ENCODE measurements at regions not wholly inside any gene's neighbourhood (a gene's known extent, or its start where the extent isn't known, plus 50 kb on each side); places are given as distances from the start of the nearest gene placed in this dataset.

- no peaks in the 10 kb centered on the region for H3K27me3 ChIP-seq (ENCODE audit: insufficient read depth, poor library complexity, severe bottlenecking)
- no peaks in the 10 kb centered on the region for H3K4me1 ChIP-seq (ENCODE audit: insufficient read depth, poor library complexity, severe bottlenecking)
- no peak for ATAC-seq (ENCODE audit: low read depth)
- TF ChIP-seq CTCF (IDR thresholded peaks at IDR 0.05; ENCODE audit: poor library complexity, severe bottlenecking): no peak
- no peaks in the 10 kb centered on the region for H3K9me3 ChIP-seq (ENCODE audit: severe bottlenecking)
- no peak for DNase-seq (ENCODE audit: low spot score)
- no peak overlapping the region for H3K4me3 ChIP-seq (ENCODE audit: severe bottlenecking)
- no peak overlapping the region for H3K27ac ChIP-seq (ENCODE audit: poor library complexity, severe bottlenecking)
- no peaks in the 10 kb centered on the region for H3K36me3 ChIP-seq (ENCODE audit: low read depth)
Observed at GRCh38 chr2:147714582-147714981, 130.2 kb upstream of the ACVR2A start.

GRCh38 chr2:147713349-147713748 is 131.5 kb upstream of the ACVR2A start:
- Histone ChIP-seq H3K36me3 (ENCODE audit: low read depth) (no peaks in the 10 kb centered on the region), H3K27me3 (ENCODE audit: insufficient read depth, poor library complexity, severe bottlenecking) (no peaks in the 10 kb centered on the region), H3K4me1 (ENCODE audit: insufficient read depth, poor library complexity, severe bottlenecking) (no peaks in the 10 kb centered on the region), H3K4me3 (ENCODE audit: severe bottlenecking) (no peak overlapping the region), H3K9me3 (ENCODE audit: severe bottlenecking) (no peaks in the 10 kb centered on the region), H3K27ac (ENCODE audit: poor library complexity, severe bottlenecking) (no peak overlapping the region)
- no peak for ATAC-seq (ENCODE audit: low read depth)
- TF ChIP-seq CTCF (IDR thresholded peaks at IDR 0.05; ENCODE audit: poor library complexity, severe bottlenecking): no peak
- DNase-seq (ENCODE audit: low spot score): no peak

- TF ChIP-seq CTCF (IDR thresholded peaks at IDR 0.05; ENCODE audit: poor library complexity, severe bottlenecking): no peak
- no peak overlapping the region for H3K4me3 ChIP-seq (ENCODE audit: severe bottlenecking)
- DNase-seq (ENCODE audit: low spot score): no peak
- H3K4me1 ChIP-seq (ENCODE audit: insufficient read depth, poor library complexity, severe bottlenecking): no peaks in the 10 kb centered on the region
- no peak for ATAC-seq (ENCODE audit: low read depth)
- H3K36me3 ChIP-seq (ENCODE audit: low read depth): no peaks in the 10 kb centered on the region
- no peak overlapping the region for H3K27ac ChIP-seq (ENCODE audit: poor library complexity, severe bottlenecking)
- no peaks in the 10 kb centered on the region for H3K27me3 ChIP-seq (ENCODE audit: insufficient read depth, poor library complexity, severe bottlenecking)
- no peaks in the 10 kb centered on the region for H3K9me3 ChIP-seq (ENCODE audit: severe bottlenecking)
Observed at GRCh38 chr2:147712051-147712450, 132.8 kb upstream of the ACVR2A start.

- no peaks in the 10 kb centered on the region for H3K36me3 ChIP-seq (ENCODE audit: low read depth)
- no peaks in the 10 kb centered on the region for H3K9me3 ChIP-seq (ENCODE audit: severe bottlenecking)
- no peak overlapping the region for H3K4me3 ChIP-seq (ENCODE audit: severe bottlenecking)
- no peaks in the 10 kb centered on the region for H3K4me1 ChIP-seq (ENCODE audit: insufficient read depth, poor library complexity, severe bottlenecking)
- TF ChIP-seq CTCF (IDR thresholded peaks at IDR 0.05; ENCODE audit: poor library complexity, severe bottlenecking): no peak
- H3K27me3 ChIP-seq (ENCODE audit: insufficient read depth, poor library complexity, severe bottlenecking): no peaks in the 10 kb centered on the region
- DNase-seq (ENCODE audit: low spot score) (no peak), ATAC-seq (ENCODE audit: low read depth) (no peak)
- H3K27ac ChIP-seq (ENCODE audit: poor library complexity, severe bottlenecking): no peak overlapping the region
Observed at GRCh38 chr2:147711031-147711430, 133.8 kb upstream of the ACVR2A start.

GRCh38 chr2:147709655-147710054 is 135.2 kb upstream of the ACVR2A start:
- Histone ChIP-seq H3K9me3 (ENCODE audit: severe bottlenecking) (no peaks in the 10 kb centered on the region), H3K4me1 (ENCODE audit: insufficient read depth, poor library complexity, severe bottlenecking) (no peaks in the 10 kb centered on the region), H3K27me3 (ENCODE audit: insufficient read depth, poor library complexity, severe bottlenecking) (no peaks in the 10 kb centered on the region), H3K4me3 (ENCODE audit: severe bottlenecking) (no peak overlapping the region), H3K27ac (ENCODE audit: poor library complexity, severe bottlenecking) (no peak overlapping the region), H3K36me3 (ENCODE audit: low read depth) (no peaks in the 10 kb centered on the region)
- no peak for TF ChIP-seq CTCF (IDR thresholded peaks at IDR 0.05; ENCODE audit: poor library complexity, severe bottlenecking)
- DNase-seq (ENCODE audit: low spot score) (no peak), ATAC-seq (ENCODE audit: low read depth) (no peak)

Measured in RWPE2 (cell line).